WTC11 (cell line): ENCODE measurements at regions not wholly inside any gene's neighbourhood (a gene's known extent, or its start where the extent isn't known, plus 50 kb on each side); places are given as distances from the start of the nearest gene placed in this dataset.

Source experiments
- ATAC-seq: fragments of 200-7000 bp; cut with Tn5 transposase; 2 replicates; pipeline ENCODE4 v1.10.0; 2021; ENCODE audit warnings: mild to moderate bottlenecking, moderate library complexity
- CTCF ChIA-PET: fragments of 300-600 bp; sonication (Branson Sonifier 250); formaldehyde crosslinking; loops from one replicate; lab custom pipeline; 2021; ENCODE audit warnings: antibody characterized with exemption; lab: Charles Lee
- POLR2A ChIA-PET: fragments of 350-600 bp; sonication (Branson Sonifier 250); formaldehyde crosslinking; loops from one replicate; lab custom pipeline; 2021; ENCODE audit warnings: antibody characterized with exemption; lab: Charles Lee
- DNase-seq: peaks from one replicate; pipeline ENCODE4 v3.0.0; 2021; ENCODE audit warnings: low spot score
- H3K27ac Mint-ChIP-seq: 2 replicates; pipeline ENCODE4 v1.8.0; 2021; ENCODE audit warnings: mixed read lengths
- H3K27me3 Mint-ChIP-seq: 2 replicates; pipeline ENCODE4 v1.8.0; 2021; ENCODE audit warnings: low read depth, mild to moderate bottlenecking, moderate library complexity, mixed read lengths
- H3K36me3 Mint-ChIP-seq: 2 replicates; pipeline ENCODE4 v1.8.0; 2021; ENCODE audit warnings: mixed read lengths
- H3K4me1 Mint-ChIP-seq: 2 replicates; pipeline ENCODE4 v1.8.0; 2022; ENCODE audit warnings: mixed read lengths
- H3K4me3 Mint-ChIP-seq: 2 replicates; pipeline ENCODE4 v1.8.0; 2021; ENCODE audit warnings: mild to moderate bottlenecking, moderate library complexity, mixed read lengths
- H3K9me3 Mint-ChIP-seq: 2 replicates; pipeline ENCODE4 v1.8.0; 2021; ENCODE audit warnings: mixed read lengths
- ATF1 ChIP-seq: sonication (generic); formaldehyde crosslinking; IDR thresholded peaks from 2 replicates; pipeline ENCODE4 v1.8.1; 2023; ENCODE audit warnings: mild to moderate bottlenecking, moderate library complexity, missing genetic modification reagents
- CBFB ChIP-seq: sonication (generic); formaldehyde crosslinking; IDR thresholded peaks from 2 replicates; pipeline ENCODE4 v1.8.1; 2022; ENCODE audit warnings: mild to moderate bottlenecking, low read depth, missing genetic modification reagents
- EMX1 ChIP-seq: fragments of 250-450 bp; sonication (Bioruptor Pico); IDR thresholded peaks from 2 replicates; pipeline ENCODE4 v1.8.0; 2021; ENCODE audit warnings: mild to moderate bottlenecking
- ESRRA ChIP-seq: sonication (generic); formaldehyde crosslinking; IDR thresholded peaks from 2 replicates; pipeline ENCODE4 v1.8.1; 2022; ENCODE audit warnings: mild to moderate bottlenecking, missing genetic modification reagents, borderline replicate concordance
- GRHL2 ChIP-seq: fragments of 250-450 bp; sonication (Bioruptor Pico); IDR thresholded peaks from 2 replicates; pipeline ENCODE4 v1.8.0; 2022; ENCODE audit warnings: mild to moderate bottlenecking, moderate library complexity; ENCODE audit not compliant: insufficient replicate concordance, severe bottlenecking
- GTF2I ChIP-seq: fragments of 250-450 bp; sonication (Bioruptor Pico); conservative IDR thresholded peaks from 2 replicates; pipeline ENCODE4 v1.4.0; 2021; ENCODE audit warnings: mild to moderate bottlenecking
- MYBL2 ChIP-seq: sonication (generic); formaldehyde crosslinking; IDR thresholded peaks from 2 replicates; pipeline ENCODE4 v1.8.1; 2023; ENCODE audit warnings: mild to moderate bottlenecking, moderate library complexity, missing genetic modification reagents
- NFE2L1 ChIP-seq: sonication (generic); formaldehyde crosslinking; IDR thresholded peaks from 2 replicates; pipeline ENCODE4 v1.8.1; 2023; ENCODE audit warnings: missing genetic modification reagents
- NR2C2 ChIP-seq: sonication (generic); formaldehyde crosslinking; IDR thresholded peaks from 2 replicates; pipeline ENCODE4 v1.8.0; 2022; ENCODE audit warnings: mild to moderate bottlenecking, missing genetic modification reagents
- SOX15 ChIP-seq: fragments of 250-450 bp; sonication (Bioruptor Pico); IDR thresholded peaks from 2 replicates; pipeline ENCODE4 v1.9.0; 2021; ENCODE audit warnings: mild to moderate bottlenecking
- SP1 ChIP-seq: sonication (generic); formaldehyde crosslinking; conservative IDR thresholded peaks from 2 replicates; pipeline ENCODE4 v1.8.1; 2022; ENCODE audit warnings: missing genetic modification reagents
- ZNF423 ChIP-seq: fragments of 250-450 bp; sonication (Bioruptor Pico); IDR thresholded peaks from 2 replicates; pipeline ENCODE4 v2.1.2; 2022; ENCODE audit warnings: mild to moderate bottlenecking, moderate library complexity
- ZNF671 ChIP-seq: fragments of 250-450 bp; sonication (Bioruptor Pico); IDR thresholded peaks from 2 replicates; pipeline ENCODE4 v1.8.0; 2021; ENCODE audit warnings: mild to moderate bottlenecking
- TF ChIP-seq, protein P1 (sequence below): fragments of 250-450 bp; sonication (Bioruptor Pico); IDR thresholded peaks from 2 replicates; pipeline ENCODE4 v1.9.0; 2021; ENCODE audit warnings: mild to moderate bottlenecking
- TF ChIP-seq, protein P2 (sequence below): fragments of 250-450 bp; sonication (Bioruptor Pico); conservative IDR thresholded peaks from 2 replicates; pipeline ENCODE4 v1.9.0; 2021; ENCODE audit warnings: mild to moderate bottlenecking
- TF ChIP-seq, protein P3 (sequence below): sonication (generic); formaldehyde crosslinking; IDR thresholded peaks from 2 replicates; pipeline ENCODE4 v1.8.0; 2022; ENCODE audit warnings: mild to moderate bottlenecking, missing genetic modification reagents
- TF ChIP-seq, protein P4 (sequence below): sonication (generic); formaldehyde crosslinking; IDR thresholded peaks from 2 replicates; pipeline ENCODE4 v1.8.1; 2023; ENCODE audit warnings: mild to moderate bottlenecking, missing genetic modification reagents, moderate library complexity
- TF ChIP-seq, protein P5 (sequence below): sonication (generic); formaldehyde crosslinking; IDR thresholded peaks from 2 replicates; pipeline ENCODE4 v1.8.0; 2023; ENCODE audit warnings: missing genetic modification reagents
- TF ChIP-seq, protein P6 (sequence below): sonication (generic); formaldehyde crosslinking; IDR thresholded peaks from 2 replicates; pipeline ENCODE4 v1.8.1; 2023; ENCODE audit warnings: mild to moderate bottlenecking, missing genetic modification reagents
- TF ChIP-seq, protein P7 (sequence below): sonication (generic); formaldehyde crosslinking; IDR thresholded peaks from 2 replicates; pipeline ENCODE4 v1.8.1; 2023; ENCODE audit warnings: mild to moderate bottlenecking, missing genetic modification reagents, borderline replicate concordance
- TF ChIP-seq, protein P8 (sequence below): sonication (generic); formaldehyde crosslinking; IDR thresholded peaks from 2 replicates; pipeline ENCODE4 v1.8.0; 2022; ENCODE audit warnings: mild to moderate bottlenecking, missing genetic modification reagents

DNA sequence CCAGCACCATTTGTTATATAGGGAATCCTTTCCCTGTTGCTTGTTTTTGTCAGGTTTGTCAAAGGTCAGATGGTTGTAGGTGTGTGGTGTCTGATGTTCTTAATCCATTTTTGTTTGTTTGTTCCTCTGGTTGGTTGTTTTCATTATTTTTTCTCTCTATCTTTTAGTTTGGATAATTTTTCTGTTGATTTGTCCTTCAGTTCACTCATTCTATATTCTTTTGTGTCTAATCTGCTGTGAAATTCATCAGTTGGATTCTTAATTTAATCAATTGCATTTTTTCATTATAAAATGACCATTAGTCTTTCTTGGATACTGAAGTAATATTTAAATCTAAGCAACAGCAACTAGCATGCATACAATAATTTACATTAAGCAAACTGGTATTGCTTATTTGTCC is 206.7 kb upstream of the TRIB2 start:
- H3K4me1 Mint-ChIP-seq = no peaks in the 10 kb centered on the region
- POLR2A ChIA-PET = no interaction called here
- TF ChIP-seq, protein P1, sequence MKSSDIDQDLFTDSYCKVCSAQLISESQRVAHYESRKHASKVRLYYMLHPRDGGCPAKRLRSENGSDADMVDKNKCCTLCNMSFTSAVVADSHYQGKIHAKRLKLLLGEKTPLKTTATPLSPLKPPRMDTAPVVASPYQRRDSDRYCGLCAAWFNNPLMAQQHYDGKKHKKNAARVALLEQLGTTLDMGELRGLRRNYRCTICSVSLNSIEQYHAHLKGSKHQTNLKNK (CRISPR knock-in tag) = no peak
- H3K36me3 Mint-ChIP-seq = no peaks in the 10 kb centered on the region
- CTCF ChIA-PET = no interaction called here
- H3K9me3 Mint-ChIP-seq = peaks cover 22% of the 10 kb centered on the region
- H3K4me3 Mint-ChIP-seq = no peak overlapping the region
- H3K27ac Mint-ChIP-seq = no peak overlapping the region
- no peaks in the 10 kb centered on the region for H3K27me3 Mint-ChIP-seq
- DNase-seq (no peak), ATAC-seq (no peak)

DNA sequence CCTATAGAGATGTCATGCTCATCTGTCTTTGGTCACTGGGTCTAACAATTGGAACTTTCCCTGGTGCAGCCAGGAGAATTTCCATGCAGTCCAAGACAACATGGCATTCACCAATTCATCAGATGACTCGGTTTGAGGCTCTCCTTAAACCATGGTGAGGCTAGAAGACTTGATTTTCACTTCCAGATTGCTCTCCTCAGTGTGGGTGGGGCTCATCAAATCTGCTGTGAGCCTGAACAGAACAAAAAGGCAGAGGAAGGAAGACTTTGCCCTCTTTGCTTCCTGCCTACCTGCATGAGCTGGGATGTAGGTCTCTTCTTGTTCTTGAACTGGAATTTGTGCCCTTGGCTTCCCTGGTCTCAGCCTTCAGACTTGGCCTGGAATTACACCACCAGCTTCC is 203.4 kb upstream of the TRIB2 start:
- Mint-ChIP-seq H3K4me3 (no peak overlapping the region), H3K9me3 (peaks cover 22% of the 10 kb centered on the region), H3K27me3 (no peaks in the 10 kb centered on the region), H3K36me3 (no peaks in the 10 kb centered on the region), H3K27ac (no peak overlapping the region), H3K4me1 (no peaks in the 10 kb centered on the region)
- CTCF ChIA-PET = no interaction called here
- DNase-seq = no peak
- no peak for ATAC-seq
- POLR2A ChIA-PET = no interaction called here
- TF ChIP-seq, protein P2, sequence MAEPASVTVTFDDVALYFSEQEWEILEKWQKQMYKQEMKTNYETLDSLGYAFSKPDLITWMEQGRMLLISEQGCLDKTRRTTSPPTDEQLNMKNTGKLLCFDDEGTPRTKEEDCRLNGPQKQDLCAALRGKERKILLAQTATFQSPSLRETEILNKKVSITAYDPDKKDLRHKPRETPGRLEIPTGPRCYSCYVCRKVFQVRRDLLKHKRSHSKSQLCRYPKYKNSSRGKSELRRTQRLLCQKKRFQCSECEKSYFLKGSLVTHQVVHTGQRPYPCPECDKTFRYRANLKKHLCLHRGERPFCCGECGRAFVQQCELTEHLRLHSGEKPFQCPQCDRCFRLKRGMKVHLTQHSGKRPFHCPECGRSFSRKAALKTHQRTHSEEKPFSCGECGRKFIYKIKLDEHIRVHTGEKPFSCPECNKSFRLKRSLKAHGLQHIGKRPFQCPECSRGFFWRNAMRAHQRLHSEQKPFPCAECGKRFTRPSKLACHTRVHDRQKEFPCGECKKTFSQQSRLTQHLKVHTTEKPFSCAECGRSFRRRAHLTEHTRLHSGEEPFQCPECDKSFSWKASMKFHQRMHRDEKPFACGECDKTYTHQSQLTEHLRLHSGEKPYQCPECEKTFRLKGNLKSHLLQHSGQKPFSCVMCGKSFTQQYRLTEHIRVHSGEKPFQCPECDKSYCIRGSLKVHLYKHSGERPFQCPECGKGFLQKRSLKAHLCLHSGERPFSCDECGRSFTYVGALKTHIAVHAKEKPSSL (CRISPR knock-in tag) = no peak
- TF ChIP-seq, protein P3, sequence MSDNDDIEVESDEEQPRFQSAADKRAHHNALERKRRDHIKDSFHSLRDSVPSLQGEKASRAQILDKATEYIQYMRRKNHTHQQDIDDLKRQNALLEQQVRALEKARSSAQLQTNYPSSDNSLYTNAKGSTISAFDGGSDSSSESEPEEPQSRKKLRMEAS (CRISPR knock-in tag) = no peak
- TF ChIP-seq ATF1 (CRISPR knock-in tag) (no peak), ZNF423 (CRISPR knock-in tag) (no peak), ZNF671 (CRISPR knock-in tag) (no peak), EMX1 (no peak), CBFB (CRISPR knock-in tag) (no peak), MYBL2 (CRISPR knock-in tag) (no peak), GRHL2 (CRISPR knock-in tag) (no peak), SOX15 (no peak), GTF2I (CRISPR knock-in tag) (no peak), NFE2L1 (no peak), ESRRA (CRISPR knock-in tag) (no peak)
- TF ChIP-seq, protein P4, sequence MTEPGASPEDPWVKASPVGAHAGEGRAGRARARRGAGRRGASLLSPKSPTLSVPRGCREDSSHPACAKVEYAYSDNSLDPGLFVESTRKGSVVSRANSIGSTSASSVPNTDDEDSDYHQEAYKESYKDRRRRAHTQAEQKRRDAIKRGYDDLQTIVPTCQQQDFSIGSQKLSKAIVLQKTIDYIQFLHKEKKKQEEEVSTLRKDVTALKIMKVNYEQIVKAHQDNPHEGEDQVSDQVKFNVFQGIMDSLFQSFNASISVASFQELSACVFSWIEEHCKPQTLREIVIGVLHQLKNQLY (CRISPR knock-in tag) = no peak
- TF ChIP-seq, protein P1 (CRISPR knock-in tag) = no peak
- TF ChIP-seq, protein P5, sequence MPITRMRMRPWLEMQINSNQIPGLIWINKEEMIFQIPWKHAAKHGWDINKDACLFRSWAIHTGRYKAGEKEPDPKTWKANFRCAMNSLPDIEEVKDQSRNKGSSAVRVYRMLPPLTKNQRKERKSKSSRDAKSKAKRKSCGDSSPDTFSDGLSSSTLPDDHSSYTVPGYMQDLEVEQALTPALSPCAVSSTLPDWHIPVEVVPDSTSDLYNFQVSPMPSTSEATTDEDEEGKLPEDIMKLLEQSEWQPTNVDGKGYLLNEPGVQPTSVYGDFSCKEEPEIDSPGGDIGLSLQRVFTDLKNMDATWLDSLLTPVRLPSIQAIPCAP (CRISPR knock-in tag) = no peak
- TF ChIP-seq, protein P6, sequence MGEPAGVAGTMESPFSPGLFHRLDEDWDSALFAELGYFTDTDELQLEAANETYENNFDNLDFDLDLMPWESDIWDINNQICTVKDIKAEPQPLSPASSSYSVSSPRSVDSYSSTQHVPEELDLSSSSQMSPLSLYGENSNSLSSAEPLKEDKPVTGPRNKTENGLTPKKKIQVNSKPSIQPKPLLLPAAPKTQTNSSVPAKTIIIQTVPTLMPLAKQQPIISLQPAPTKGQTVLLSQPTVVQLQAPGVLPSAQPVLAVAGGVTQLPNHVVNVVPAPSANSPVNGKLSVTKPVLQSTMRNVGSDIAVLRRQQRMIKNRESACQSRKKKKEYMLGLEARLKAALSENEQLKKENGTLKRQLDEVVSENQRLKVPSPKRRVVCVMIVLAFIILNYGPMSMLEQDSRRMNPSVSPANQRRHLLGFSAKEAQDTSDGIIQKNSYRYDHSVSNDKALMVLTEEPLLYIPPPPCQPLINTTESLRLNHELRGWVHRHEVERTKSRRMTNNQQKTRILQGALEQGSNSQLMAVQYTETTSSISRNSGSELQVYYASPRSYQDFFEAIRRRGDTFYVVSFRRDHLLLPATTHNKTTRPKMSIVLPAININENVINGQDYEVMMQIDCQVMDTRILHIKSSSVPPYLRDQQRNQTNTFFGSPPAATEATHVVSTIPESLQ = no peak

DNA sequence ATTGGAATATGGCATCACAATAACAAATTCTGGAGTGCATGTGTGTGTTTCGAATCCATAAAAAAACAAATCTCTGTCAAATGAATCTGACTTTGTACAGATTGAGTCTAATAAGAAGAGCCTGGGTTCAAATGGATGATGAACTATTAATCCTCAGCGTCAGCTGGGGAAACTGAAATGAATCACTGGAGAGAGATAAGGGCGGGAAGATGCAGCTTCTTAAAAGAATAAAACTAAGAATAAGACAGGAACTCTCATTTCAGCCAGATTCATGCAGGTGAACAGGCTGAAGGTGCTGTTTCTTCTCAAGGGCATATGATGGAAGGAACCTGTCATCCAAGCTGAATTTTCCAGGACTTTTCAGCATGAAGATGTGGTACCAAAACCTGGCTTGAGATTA is 202.6 kb upstream of the TRIB2 start:
- TF ChIP-seq GTF2I (CRISPR knock-in tag) (no peak), SP1 (CRISPR knock-in tag) (no peak), NR2C2 (CRISPR knock-in tag) (no peak)
- TF ChIP-seq, protein P7, sequence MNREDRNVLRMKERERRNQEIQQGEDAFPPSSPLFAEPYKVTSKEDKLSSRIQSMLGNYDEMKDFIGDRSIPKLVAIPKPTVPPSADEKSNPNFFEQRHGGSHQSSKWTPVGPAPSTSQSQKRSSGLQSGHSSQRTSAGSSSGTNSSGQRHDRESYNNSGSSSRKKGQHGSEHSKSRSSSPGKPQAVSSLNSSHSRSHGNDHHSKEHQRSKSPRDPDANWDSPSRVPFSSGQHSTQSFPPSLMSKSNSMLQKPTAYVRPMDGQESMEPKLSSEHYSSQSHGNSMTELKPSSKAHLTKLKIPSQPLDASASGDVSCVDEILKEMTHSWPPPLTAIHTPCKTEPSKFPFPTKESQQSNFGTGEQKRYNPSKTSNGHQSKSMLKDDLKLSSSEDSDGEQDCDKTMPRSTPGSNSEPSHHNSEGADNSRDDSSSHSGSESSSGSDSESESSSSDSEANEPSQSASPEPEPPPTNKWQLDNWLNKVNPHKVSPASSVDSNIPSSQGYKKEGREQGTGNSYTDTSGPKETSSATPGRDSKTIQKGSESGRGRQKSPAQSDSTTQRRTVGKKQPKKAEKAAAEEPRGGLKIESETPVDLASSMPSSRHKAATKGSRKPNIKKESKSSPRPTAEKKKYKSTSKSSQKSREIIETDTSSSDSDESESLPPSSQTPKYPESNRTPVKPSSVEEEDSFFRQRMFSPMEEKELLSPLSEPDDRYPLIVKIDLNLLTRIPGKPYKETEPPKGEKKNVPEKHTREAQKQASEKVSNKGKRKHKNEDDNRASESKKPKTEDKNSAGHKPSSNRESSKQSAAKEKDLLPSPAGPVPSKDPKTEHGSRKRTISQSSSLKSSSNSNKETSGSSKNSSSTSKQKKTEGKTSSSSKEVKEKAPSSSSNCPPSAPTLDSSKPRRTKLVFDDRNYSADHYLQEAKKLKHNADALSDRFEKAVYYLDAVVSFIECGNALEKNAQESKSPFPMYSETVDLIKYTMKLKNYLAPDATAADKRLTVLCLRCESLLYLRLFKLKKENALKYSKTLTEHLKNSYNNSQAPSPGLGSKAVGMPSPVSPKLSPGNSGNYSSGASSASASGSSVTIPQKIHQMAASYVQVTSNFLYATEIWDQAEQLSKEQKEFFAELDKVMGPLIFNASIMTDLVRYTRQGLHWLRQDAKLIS = no peak
- TF ChIP-seq, protein P8, sequence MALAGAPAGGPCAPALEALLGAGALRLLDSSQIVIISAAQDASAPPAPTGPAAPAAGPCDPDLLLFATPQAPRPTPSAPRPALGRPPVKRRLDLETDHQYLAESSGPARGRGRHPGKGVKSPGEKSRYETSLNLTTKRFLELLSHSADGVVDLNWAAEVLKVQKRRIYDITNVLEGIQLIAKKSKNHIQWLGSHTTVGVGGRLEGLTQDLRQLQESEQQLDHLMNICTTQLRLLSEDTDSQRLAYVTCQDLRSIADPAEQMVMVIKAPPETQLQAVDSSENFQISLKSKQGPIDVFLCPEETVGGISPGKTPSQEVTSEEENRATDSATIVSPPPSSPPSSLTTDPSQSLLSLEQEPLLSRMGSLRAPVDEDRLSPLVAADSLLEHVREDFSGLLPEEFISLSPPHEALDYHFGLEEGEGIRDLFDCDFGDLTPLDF (CRISPR knock-in tag) = no peak
- Mint-ChIP-seq H3K27ac (no peak overlapping the region), H3K36me3 (no peaks in the 10 kb centered on the region), H3K9me3 (peaks cover 19% of the 10 kb centered on the region), H3K4me3 (no peak overlapping the region), H3K4me1 (no peaks in the 10 kb centered on the region), H3K27me3 (no peaks in the 10 kb centered on the region)
- DNase-seq (no peak), ATAC-seq (no peak)
- ChIA-PET CTCF (no interaction called here), POLR2A (no interaction called here)
